ENCODE measurements at regions not wholly inside any gene's neighbourhood (a gene's known extent, or its start where the extent isn't known, plus 50 kb on each side); places are given as distances from the start of the nearest gene placed in this dataset.

DNA sequence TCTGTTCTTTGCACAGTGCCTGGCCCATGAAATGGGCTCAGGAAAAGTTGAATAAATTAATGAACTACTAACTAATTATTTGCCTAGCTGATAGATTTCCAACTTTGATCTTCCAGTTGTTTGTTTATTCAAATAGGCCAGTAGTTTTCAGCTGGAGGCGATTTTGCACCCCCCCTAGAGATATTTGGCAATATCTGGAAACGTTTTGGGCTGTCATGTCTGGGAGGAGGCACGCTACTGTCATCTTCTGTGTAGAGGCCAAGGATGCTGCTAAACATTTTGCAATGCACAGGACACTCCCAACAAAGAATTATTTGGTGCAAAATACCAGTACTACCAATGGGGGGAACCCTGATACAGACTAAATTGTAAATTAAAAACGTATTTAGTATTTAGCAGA is 81.9 kb downstream of the VCX2 start:
- TF ChIP-seq EZH2 (IDR thresholded peaks at IDR 0.05; ENCODE audit: low read length, missing control alignments), result no peak
- TF ChIP-seq, protein P1, sequence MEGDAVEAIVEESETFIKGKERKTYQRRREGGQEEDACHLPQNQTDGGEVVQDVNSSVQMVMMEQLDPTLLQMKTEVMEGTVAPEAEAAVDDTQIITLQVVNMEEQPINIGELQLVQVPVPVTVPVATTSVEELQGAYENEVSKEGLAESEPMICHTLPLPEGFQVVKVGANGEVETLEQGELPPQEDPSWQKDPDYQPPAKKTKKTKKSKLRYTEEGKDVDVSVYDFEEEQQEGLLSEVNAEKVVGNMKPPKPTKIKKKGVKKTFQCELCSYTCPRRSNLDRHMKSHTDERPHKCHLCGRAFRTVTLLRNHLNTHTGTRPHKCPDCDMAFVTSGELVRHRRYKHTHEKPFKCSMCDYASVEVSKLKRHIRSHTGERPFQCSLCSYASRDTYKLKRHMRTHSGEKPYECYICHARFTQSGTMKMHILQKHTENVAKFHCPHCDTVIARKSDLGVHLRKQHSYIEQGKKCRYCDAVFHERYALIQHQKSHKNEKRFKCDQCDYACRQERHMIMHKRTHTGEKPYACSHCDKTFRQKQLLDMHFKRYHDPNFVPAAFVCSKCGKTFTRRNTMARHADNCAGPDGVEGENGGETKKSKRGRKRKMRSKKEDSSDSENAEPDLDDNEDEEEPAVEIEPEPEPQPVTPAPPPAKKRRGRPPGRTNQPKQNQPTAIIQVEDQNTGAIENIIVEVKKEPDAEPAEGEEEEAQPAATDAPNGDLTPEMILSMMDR (conservative IDR thresholded peaks at IDR 0.05 in 1 of 2, IDR thresholded peaks at IDR 0.05 in 1 of 2; ENCODE audit: low read depth in 1 of 2, low read length in 2 of 2), result no peak
